H1 (cell line): ENCODE measurements at regions not wholly inside any gene's neighbourhood (a gene's known extent, or its start where the extent isn't known, plus 50 kb on each side); places are given as distances from the start of the nearest gene placed in this dataset.

ENCODE experiments used
- BCL11A ChIP-seq, 2 experiments: IDR thresholded peaks; one replicate each; pipeline ENCODE4 v1.6.1; 2011; ENCODE audit warnings: low read depth in 2 of 2, low read length in 2 of 2, mild to moderate bottlenecking in 2 of 2
- CHD7 ChIP-seq: fragments of 300-600 bp; sonication (generic); IDR thresholded peaks from 2 replicates; pipeline ENCODE4 v1.7.1; 2012; ENCODE audit warnings: low read length, moderate library complexity, mild to moderate bottlenecking, inconsistent platforms; ENCODE audit not compliant: insufficient replicate concordance
- FOSL1 ChIP-seq: IDR thresholded peaks from 2 replicates; pipeline ENCODE4 v1.6.1; 2011; ENCODE audit warnings: mild to moderate bottlenecking, low read depth, low read length, moderate library complexity; ENCODE audit not compliant: insufficient read depth
- HDAC2 ChIP-seq, 2 experiments: fragments of 300-600 bp in 1 of 2; sonication (generic) in 1 of 2; IDR thresholded peaks; 2 replicates each; pipeline ENCODE4 v1.6.1; 2011 to 2012; ENCODE audit warnings: low read depth in 2 of 2, low read length in 2 of 2, mild to moderate bottlenecking in 2 of 2, moderate library complexity in 2 of 2, borderline replicate concordance in 1 of 2, inconsistent platforms in 1 of 2
- KDM5A ChIP-seq: fragments of 200-600 bp; IDR thresholded peaks from 2 replicates; pipeline ENCODE4 v1.7.1; 2012; ENCODE audit warnings: mild to moderate bottlenecking, low read length, inconsistent platforms, mixed read lengths
- NRF1 ChIP-seq: IDR thresholded peaks from 2 replicates; pipeline ENCODE4 v1.6.1; 2011; ENCODE audit warnings: mild to moderate bottlenecking, low read depth, low read length, improper control_type of control experiment
- RAD21 ChIP-seq, 2 experiments: IDR thresholded peaks in 1 of 2; conservative IDR thresholded peaks in 1 of 2; 2 replicates each; pipeline ENCODE4 v1.6.1; 2011; ENCODE audit warnings: low read depth in 2 of 2, low read length in 2 of 2, improper control_type of control experiment in 1 of 2, inconsistent platforms in 1 of 2, mild to moderate bottlenecking in 1 of 2, moderate library complexity in 1 of 2
- SP1 ChIP-seq: IDR thresholded peaks from 2 replicates; pipeline ENCODE4 v1.6.1; 2011; ENCODE audit warnings: low read depth, low read length

- TF ChIP-seq CHD7 (no peak), HDAC2 (IDR thresholded peaks at IDR 0.05; ENCODE audit: borderline replicate concordance in 1 of 2, low read depth in 2 of 2, low read length in 2 of 2) (no peak), BCL11A (IDR thresholded peaks at IDR 0.05; ENCODE audit: low read depth in 2 of 2, low read length in 2 of 2) (no peak), SP1 (no peak), NRF1 (no peak), KDM5A (no peak), FOSL1 (no peak), RAD21 (IDR thresholded peaks at IDR 0.05 in 1 of 2, conservative IDR thresholded peaks at IDR 0.05 in 1 of 2; ENCODE audit: low read depth in 2 of 2, low read length in 2 of 2) (no peak)
Measured at GRCh38 chr10:27407271-27407670, 96.8 kb upstream of the RAB18 start (continued).
